Keratinocyte (primary cell): ENCODE measurements at regions not wholly inside any gene's neighbourhood (a gene's known extent, or its start where the extent isn't known, plus 50 kb on each side); places are given as distances from the start of the nearest gene placed in this dataset.

Experiments used
- EZH2 ChIP-seq: IDR thresholded peaks from one replicate; pipeline ENCODE4 v1.6.1; 2012; ENCODE audit warnings: inconsistent platforms, mild to moderate bottlenecking, low read length, moderate library complexity
- TF ChIP-seq, protein P1 (sequence below), 3 experiments: IDR thresholded peaks in 1 of 3; conservative IDR thresholded peaks in 1 of 3; optimal IDR thresholded peaks in 1 of 3; 2 replicates in 2 of 3; 3 replicates in 1 of 3; pipeline versions ENCODE3 to v1.5.1; 2011; ENCODE audit warnings: low read length in 3 of 3, mild to moderate bottlenecking in 3 of 3, moderate library complexity in 2 of 3, control low read depth in 1 of 3, inconsistent platforms in 1 of 3; ENCODE audit not compliant: insufficient read depth in 2 of 3; ENCODE audit errors: extremely low read depth in 1 of 3

DNA sequence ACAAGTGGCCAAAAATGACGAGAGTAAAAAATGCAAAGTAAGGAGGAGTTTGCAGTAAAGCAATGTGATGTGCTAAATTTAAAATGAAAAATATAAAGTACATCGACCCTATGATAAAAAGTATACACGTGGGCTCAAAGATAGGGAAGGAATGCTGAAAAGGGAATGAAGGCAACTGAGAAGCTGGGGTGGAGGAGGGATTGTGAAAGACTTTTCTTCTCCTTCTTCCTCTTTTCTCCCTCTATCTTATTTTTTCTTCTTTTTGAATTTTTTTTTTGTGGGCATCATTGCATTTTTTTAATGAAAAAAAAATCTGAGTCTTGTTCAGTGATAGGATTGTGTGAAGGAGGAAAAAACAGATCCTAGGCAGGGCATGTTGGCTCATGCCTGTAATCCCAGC, 57.6 kb upstream of the STK17B start:
- TF ChIP-seq, protein P1, sequence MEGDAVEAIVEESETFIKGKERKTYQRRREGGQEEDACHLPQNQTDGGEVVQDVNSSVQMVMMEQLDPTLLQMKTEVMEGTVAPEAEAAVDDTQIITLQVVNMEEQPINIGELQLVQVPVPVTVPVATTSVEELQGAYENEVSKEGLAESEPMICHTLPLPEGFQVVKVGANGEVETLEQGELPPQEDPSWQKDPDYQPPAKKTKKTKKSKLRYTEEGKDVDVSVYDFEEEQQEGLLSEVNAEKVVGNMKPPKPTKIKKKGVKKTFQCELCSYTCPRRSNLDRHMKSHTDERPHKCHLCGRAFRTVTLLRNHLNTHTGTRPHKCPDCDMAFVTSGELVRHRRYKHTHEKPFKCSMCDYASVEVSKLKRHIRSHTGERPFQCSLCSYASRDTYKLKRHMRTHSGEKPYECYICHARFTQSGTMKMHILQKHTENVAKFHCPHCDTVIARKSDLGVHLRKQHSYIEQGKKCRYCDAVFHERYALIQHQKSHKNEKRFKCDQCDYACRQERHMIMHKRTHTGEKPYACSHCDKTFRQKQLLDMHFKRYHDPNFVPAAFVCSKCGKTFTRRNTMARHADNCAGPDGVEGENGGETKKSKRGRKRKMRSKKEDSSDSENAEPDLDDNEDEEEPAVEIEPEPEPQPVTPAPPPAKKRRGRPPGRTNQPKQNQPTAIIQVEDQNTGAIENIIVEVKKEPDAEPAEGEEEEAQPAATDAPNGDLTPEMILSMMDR (optimal IDR thresholded peaks at IDR 0.05 in 1 of 3, IDR thresholded peaks at IDR 0.05 in 1 of 3, conservative IDR thresholded peaks at IDR 0.05 in 1 of 3; ENCODE audit: extremely low read depth in 1 of 3, insufficient read depth in 2 of 3, low read length in 3 of 3): no peak
- TF ChIP-seq EZH2: no peak
